HL-60 (cell line): ENCODE measurements at regions not wholly inside any gene's neighbourhood (a gene's known extent, or its start where the extent isn't known, plus 50 kb on each side); places are given as distances from the start of the nearest gene placed in this dataset.

Experiments used
- CTCF ChIP-seq: IDR thresholded peaks from one replicate; pipeline ENCODE4 v1.5.1; 2011; ENCODE audit warnings: low read length, control low read depth, inconsistent platforms; ENCODE audit not compliant: insufficient read depth
- SPI1 ChIP-seq: IDR thresholded peaks from 2 replicates; pipeline ENCODE4 v1.6.1; 2012; ENCODE audit warnings: low read depth, mild to moderate bottlenecking, borderline replicate concordance

GRCh38 chr4:14131335-14131734 lies 503.8 kb upstream of the BOD1L1 start:
- TF ChIP-seq CTCF (no peak), SPI1 (no peak)
